Keratinocyte (primary cell): ENCODE measurements at regions not wholly inside any gene's neighbourhood (a gene's known extent, or its start where the extent isn't known, plus 50 kb on each side); places are given as distances from the start of the nearest gene placed in this dataset.

Experiments
- CTCF ChIP-seq, 3 experiments: IDR thresholded peaks in 1 of 3; conservative IDR thresholded peaks in 1 of 3; optimal IDR thresholded peaks in 1 of 3; 2 replicates in 2 of 3; 3 replicates in 1 of 3; pipeline versions ENCODE3 to v1.5.1; 2011; ENCODE audit warnings: low read length in 3 of 3, mild to moderate bottlenecking in 3 of 3, moderate library complexity in 2 of 3, control low read depth in 1 of 3, inconsistent platforms in 1 of 3; ENCODE audit not compliant: insufficient read depth in 2 of 3; ENCODE audit errors: extremely low read depth in 1 of 3
- EZH2 ChIP-seq: IDR thresholded peaks from one replicate; pipeline ENCODE4 v1.6.1; 2012; ENCODE audit warnings: inconsistent platforms, mild to moderate bottlenecking, low read length, moderate library complexity

GRCh38 chr5:172542651-172543131, 88.4 kb upstream of the SH3PXD2B start:
- no peak for TF ChIP-seq CTCF (optimal IDR thresholded peaks at IDR 0.05 in 1 of 3, IDR thresholded peaks at IDR 0.05 in 1 of 3, conservative IDR thresholded peaks at IDR 0.05 in 1 of 3; ENCODE audit: extremely low read depth in 1 of 3, insufficient read depth in 2 of 3, low read length in 3 of 3)
- no peak for TF ChIP-seq EZH2
